Umbilical cord (tissue), 1 donor: ENCODE measurements at regions not wholly inside any gene's neighbourhood (a gene's known extent, or its start where the extent isn't known, plus 50 kb on each side); places are given as distances from the start of the nearest gene placed in this dataset.
A peak's percentile ranks its signal among the peaks of the same experiment; 100 is the strongest.

Experiments used
- DNase-seq: peaks from one replicate; pipeline ENCODE4 v3.0.0-alpha.2; 2015; ENCODE audit warnings: low spot score

DNA sequence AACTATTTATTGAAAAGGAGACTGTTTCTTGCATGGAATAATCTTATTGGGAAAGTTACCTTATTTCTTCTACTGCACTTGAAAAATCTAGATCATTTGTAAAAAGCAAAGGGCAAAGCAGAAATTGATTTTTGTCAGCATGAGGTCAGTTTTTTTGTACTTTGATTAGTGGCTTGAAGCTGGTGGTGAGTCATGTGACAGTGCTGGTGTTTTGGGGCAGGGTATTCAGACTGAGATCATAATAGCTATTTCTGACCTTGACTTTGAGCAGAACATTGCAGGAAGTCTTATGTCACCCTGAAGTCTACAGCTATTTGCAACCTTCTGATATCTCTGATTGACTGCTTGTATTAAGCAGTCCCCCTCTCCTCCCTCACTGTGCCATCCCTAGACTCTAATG is 66.3 kb upstream of the SORCS3 start:
- no peak for DNase-seq

DNA sequence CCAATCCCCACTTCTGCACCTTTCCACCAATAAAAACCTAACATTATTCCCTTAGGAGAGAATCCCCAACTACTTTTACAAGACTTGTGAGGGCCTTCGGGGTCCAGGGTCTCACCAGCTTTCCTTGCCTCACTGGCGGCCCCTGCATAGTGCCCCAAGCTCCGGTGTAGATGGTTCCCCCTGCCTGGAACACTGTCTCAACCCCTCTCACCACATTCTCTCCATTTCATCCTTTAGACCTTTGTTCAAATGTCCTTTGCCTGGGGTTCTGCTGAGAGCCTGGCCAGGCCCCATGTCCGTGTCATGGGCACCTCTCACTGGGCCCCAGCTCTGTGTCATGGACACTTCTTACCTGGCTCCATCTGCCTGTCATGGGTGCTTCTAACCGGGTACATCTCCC is 64.5 kb upstream of the SORCS3 start:
- no peak for DNase-seq

DNA sequence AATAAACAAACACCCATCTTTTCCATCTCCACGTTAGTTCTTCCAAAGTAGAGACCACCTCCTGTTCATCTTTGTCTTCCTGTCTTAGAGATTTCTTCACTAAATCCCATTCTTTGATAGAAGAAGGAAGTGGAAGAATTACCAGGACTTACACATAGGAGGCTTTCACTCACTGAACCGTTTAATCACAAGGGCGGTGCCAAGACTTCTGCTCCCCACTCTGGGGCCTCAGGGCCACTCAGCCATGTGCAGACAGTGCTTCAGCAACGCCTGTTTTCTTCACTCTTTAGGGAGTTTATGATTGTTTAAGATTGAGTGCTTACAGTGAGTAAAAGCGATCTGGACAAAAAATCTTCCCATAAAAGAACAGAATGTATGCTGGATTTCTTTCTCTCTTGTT is 63.9 kb upstream of the SORCS3 start:
- no peak for DNase-seq

DNA sequence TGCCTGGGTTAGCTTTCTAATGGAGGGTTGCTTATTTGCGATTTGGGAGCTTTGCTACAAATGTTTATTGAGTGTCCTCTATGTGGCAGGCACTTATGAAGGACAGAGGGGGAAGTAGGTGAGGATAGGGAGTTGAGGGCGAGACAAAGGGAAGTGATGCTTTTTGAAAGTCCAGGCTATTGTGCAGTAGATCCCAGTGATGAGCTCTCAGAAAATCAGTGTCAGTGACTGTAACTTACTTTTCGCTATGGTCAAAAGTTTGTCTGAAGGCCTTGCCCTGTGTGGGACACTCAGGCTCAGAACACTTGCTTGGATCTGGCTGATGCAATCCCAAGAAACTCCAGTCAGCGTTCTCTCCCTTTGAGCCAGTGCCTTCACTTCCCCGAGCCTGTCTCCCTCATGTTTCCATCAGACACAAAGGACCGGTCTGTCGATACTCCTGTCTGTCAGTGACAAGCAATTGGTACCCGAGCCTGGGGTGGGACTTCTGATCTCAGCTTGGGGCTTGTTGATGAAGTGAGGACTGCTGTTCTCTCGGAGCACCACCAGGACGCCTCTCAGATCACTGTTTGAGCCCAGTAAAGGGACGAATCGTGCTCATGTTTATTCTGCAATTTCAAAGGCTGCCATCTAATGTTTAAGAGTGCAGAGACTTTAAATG is 63.1 kb upstream of the SORCS3 start:
- no peak for DNase-seq

DNA sequence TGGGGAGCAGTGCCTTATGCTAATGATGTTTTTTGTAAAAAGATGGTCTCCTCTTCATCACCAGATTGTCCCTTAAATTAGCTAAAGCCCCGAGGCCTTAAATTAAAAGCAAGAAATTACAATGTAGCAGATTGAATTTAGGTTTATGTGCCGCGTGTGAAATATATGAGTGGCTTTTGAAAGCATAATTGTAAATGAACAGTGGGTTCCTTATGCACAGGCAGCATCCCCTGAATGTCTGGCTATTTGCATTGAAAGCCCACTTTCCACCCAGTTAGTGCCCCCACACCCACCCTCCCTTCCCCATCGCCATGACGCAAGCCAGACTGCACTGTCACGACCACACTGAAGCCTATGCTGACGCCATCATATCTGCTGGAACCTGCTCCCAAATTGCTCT is 62.4 kb upstream of the SORCS3 start:
- DNase-seq, result no peak

DNA sequence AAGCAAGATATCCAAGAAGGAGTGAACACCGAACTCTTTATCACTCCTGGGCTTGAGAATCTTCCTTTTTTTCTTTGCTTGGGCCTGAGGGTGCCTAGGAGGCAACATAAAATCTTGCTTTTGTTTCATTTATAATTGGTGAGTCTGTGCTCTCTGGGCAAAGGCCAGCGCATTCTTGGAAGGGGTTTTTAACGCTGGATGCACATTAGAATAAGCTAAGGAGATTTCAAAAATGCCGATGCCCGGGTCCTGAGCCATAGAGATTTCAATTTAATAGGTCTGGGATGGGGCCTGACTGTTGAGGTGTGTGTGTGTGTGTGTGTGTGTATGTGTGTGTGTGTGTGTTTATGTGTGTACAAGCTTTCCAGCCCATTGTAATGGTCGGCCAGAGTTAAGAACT is 62.0 kb upstream of the SORCS3 start:
- no peak for DNase-seq

DNA sequence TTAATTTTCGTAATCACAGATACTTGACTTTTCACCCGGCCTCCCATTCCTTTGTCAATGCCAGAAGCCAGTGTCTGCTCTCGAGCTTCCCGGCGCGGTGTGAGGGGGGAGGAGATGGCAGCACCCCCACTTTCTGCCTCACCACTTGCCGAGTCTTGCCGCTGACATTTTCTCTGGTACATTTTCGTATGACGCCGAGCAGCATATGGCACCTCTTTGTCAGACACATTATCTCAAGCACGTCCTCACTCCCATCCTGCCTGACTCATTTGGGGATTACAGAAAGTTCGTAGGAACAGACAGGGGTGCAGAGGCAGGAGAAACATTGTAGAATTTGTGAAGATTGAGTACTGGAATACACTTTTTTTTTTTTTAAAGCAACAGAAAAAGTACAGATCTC is 60.8 kb upstream of the SORCS3 start:
- peak; percentile 19 for DNase-seq

DNA sequence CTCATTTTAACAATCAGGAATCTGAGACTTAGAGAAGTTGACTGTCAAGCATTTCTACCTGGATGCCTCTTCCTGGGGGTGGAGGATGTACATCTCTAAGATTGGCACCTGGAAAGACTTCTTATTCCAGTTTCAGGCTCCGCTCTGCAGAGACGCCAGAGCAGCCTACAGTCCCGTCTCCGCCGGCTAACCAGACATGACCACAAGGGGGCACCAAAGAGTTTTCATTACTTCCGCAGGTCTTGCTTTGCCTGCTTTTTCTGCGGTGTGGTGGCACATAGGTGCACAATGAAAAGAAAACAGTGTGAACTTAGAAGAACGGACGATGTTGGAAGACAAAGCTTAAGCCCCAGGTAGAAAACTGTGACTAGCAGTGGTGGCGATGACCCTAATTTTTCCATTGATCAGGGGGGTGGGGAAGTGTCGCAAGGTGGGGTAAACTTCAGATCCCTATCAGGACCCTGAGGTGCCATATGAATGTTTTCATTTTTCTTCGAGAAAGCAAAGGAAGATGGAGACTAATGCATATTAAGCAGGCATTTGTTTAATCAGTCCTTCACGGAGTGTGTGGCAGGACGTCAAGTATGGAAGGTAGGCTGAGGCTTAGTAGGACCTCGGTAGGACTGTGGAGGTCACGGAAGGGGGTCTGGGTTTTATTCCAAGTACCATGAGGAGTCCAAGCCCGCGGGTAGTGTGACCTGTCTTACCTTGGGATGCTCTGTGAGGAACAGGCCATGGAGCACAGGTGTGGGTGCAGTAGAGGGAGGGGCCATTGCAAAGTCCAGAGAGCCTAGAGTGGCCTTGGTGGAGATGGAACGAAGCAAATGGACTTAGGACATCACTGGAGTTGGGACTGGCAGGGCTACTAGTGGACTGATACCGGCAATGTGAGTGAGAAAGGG is 60.1 kb upstream of the SORCS3 start:
- peak; percentile 71 for DNase-seq

DNA sequence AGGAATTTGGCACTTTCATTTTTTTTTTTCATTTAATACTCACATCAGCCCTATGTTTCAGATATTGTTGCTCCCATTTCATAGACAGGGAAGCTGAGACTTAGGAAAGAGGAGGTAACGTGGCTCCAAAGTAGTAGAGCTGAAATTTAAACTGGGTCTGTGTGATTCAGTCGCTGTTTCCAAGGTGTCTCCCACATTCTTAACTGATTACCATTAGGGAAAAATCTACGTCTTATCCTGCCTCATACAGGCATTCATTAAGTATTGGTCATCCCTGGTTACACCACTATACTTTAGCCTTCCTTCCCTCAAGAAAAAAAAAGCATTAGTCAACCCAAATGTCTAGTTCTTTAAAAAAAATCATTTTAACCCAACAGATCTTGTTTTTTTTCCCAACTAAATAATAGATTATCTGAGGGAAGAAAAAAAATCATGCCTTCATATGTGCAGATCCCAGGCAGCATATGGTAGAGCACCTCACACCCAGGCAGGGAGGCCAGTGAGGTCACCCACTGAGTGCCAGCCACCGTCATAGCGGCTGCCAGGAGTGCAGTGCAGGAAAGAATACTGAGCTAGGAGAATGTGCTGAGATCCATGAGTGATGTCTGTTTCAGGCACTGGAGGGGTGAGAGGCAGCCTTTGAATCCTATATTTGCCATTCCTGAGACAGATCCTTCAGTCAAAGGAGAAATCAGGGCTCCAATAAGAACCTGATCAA is 59.0 kb upstream of the SORCS3 start:
- DNase-seq, result no peak

DNA sequence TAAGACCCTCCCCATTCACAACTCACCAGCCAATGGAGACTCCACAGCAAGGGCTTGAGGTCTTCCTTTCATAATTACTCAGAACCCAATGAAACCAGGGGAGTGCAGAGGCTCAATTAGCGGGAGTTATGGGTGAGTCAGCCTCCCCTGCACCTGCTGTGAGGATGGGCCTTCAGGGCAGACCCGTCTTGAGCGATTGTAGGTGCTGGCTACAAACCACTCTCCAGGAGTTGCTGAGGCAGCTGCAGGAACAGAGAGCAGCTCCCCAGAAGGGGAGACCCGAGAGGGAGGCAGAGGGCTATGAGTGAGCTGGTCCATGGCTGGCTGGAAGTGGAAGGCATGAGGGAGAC is 58.5 kb upstream of the SORCS3 start:
- no peak for DNase-seq

DNA sequence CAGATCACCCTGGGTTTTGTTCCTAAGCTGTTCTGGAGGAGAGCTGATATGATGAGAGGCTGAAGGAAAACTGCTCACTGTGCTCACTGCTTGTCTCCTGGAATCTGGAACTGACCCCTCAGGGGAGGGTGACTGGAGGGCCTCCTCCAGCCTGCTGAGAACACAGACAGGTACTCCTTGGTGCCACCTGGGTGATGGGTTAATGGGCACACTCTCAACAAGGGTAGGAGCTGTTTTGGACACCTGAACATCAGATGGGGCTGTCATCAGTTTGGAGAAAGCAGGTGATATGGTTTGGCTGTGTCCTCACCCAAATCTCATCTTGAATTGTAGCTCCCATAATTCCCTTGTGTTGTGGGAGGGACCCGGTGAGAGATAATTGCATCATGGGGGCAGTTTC is 58.1 kb upstream of the SORCS3 start:
- DNase-seq, result no peak

DNA sequence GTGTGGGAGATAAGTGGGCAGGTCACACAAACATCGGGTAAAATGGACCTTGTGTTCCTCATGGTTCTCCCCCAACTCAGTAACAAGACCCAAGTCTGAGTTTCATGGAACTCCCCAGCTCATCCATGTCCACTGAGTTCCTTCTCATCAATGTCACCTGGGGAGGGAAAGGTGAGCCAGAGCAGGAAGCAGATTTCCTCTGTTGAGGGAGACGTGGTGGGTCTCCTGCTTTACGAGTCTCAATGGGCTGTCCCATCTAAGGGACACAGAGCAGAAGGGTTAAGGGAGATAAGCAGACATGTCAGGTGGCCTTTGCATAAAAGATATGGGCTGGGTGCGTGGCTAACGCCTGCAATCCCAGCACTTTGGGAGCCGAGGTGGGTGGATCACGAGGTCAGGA is 56.5 kb upstream of the SORCS3 start:
- DNase-seq, result no peak

DNA sequence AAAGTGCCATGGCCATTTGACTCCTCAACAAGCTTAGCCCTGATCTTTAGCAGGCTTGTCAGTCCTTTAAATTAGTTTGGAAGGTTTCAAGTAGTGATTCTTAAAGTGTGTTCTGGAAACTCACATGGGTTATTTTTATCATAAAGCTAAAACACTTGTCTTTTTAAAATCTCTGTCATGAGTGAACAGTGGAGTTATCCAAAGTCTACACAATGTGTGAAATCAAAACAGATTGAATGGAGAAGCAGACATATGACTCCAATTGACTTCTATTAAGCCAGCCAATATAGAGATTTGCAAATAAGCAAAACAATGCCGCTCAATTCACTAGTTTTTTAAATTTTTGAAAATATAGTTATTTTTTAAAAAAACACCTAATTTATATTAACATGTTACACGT is 53.3 kb upstream of the SORCS3 start:
- DNase-seq, result no peak

DNA sequence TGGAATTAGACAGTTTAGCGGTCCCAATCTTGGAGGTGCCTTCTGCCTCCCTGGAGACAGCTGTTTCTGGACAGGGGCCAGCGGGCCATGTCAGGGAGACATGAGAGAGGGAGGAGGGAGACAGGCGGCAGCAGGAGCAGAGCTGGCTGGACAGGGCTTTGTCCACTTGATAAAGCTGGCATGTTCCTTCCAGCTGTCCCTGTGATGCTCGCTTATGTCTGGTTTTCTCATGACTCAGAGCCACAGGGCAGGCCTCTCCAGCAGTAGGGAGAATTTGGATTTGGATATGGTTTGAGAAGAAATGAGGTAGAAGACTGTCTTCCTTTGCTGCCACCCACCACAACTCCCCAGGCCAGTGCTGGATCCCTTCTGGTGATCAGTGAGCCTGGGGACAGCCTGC is 51.7 kb upstream of the SORCS3 start:
- no peak for DNase-seq

DNA sequence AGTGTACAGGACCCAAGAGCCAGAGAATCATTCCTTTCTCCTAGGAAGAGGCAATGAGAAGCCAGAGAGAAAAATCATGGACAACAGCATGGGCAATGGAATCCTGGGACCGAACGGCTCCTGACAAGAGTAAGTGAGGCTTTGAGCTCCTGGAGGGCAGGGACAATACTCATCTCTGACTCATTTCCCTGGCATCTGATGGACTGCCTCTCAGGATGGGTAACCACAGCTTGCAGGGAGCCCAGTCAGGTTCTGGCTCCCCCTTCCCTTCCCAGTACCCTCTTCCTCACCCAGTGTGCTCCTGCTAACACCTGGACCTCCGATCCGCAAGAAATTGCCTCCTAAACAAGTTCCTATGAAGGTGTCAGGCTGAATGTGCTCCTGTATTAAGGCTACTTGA is 51.2 kb upstream of the SORCS3 start:
- DNase-seq, result no peak
